Hepatocyte (in vitro differentiated cells): ENCODE measurements at regions not wholly inside any gene's neighbourhood (a gene's known extent, or its start where the extent isn't known, plus 50 kb on each side); places are given as distances from the start of the nearest gene placed in this dataset.

ENCODE experiments used
- CTCF ChIP-seq: fragments of 200-600 bp; sonication (generic); IDR thresholded peaks from 2 replicates; pipeline ENCODE4 v1.5.1; 2016; ENCODE audit warnings: antibody characterized with exemption, mild to moderate bottlenecking; ENCODE audit not compliant: poor library complexity
- EZH2 ChIP-seq: fragments of 200-600 bp; sonication (generic); IDR thresholded peaks from 2 replicates; pipeline ENCODE4 v1.6.1; 2016; ENCODE audit warnings: antibody characterized with exemption, mild to moderate bottlenecking, borderline replicate concordance
- EZH2phosphoT487 ChIP-seq: fragments of 200-600 bp; sonication (generic); IDR thresholded peaks from one replicate; pipeline ENCODE4 v1.6.1; 2018; ENCODE audit warnings: antibody characterized with exemption, mild to moderate bottlenecking, low read depth, moderate library complexity; ENCODE audit not compliant: unreplicated experiment, severe bottlenecking

- TF ChIP-seq CTCF (no peak), EZH2 (no peak), EZH2phosphoT487 (no peak)
Observed at GRCh38 chr19:28519218-28519779, 693.7 kb downstream of the UQCRFS1 start.
